H1 (cell line): ENCODE measurements at regions not wholly inside any gene's neighbourhood (a gene's known extent, or its start where the extent isn't known, plus 50 kb on each side); places are given as distances from the start of the nearest gene placed in this dataset.

Source experiments
- CTCF ChIA-PET: fragments of 300-600 bp; sonication (Branson Sonifier 250); formaldehyde crosslinking; loops from one replicate; lab custom pipeline; 2021; ENCODE audit not compliant: partially characterized antibody; lab: Charles Lee
- POLR2A ChIA-PET: fragments of 300-600 bp; sonication (Branson Sonifier 250); formaldehyde crosslinking; loops from one replicate; lab custom pipeline; 2021; ENCODE audit warnings: inconsistent platforms; ENCODE audit not compliant: partially characterized antibody; lab: Charles Lee
- DNase-seq, 2 experiments: peaks; one replicate each; pipeline versions ENCODE4 v3.0.0 to v3.0.0-alpha.2; 2010 to 2022; ENCODE audit warnings: low spot score in 2 of 2, low read depth in 1 of 2, mixed read lengths in 1 of 2
- FAIRE-seq: peaks from 2 replicates; lab custom pipeline; 2011; peaks lifted over from hg19 to GRCh38; lab: Jason Lieb, UNC
- H2AFZ ChIP-seq: 2 replicates; pipeline ENCODE4 v1.8.1; 2012; ENCODE audit warnings: low read length, inconsistent platforms
- H2AK5ac ChIP-seq: 2 replicates; pipeline ENCODE4 v1.6.1; 2013; ENCODE audit warnings: low read depth, low read length
- H2BK120ac ChIP-seq: replicated peaks from 2 replicates; pipeline ENCODE3; 2013; ENCODE audit warnings: low read depth, low read length, inconsistent platforms
- H2BK12ac ChIP-seq: 2 replicates; pipeline ENCODE4 v1.6.1; 2013; ENCODE audit warnings: low read depth, low read length
- H2BK15ac ChIP-seq: 2 replicates; pipeline ENCODE4 v1.6.1; 2013; ENCODE audit warnings: low read length
- H2BK20ac ChIP-seq: 2 replicates; pipeline ENCODE4 v1.6.1; 2013; ENCODE audit warnings: low read length
- H2BK5ac ChIP-seq: 2 replicates; pipeline ENCODE4 v1.6.1; 2013; ENCODE audit warnings: low read depth, low read length
- H3K14ac ChIP-seq: 2 replicates; pipeline ENCODE4 v1.6.1; 2013; ENCODE audit warnings: inconsistent platforms; ENCODE audit not compliant: insufficient read length
- H3K18ac ChIP-seq: 2 replicates; pipeline ENCODE4 v1.6.1; 2013; ENCODE audit warnings: low read length; ENCODE audit errors: extremely low read depth
- H3K23ac ChIP-seq: 2 replicates; pipeline ENCODE4 v1.6.1; 2013; ENCODE audit warnings: inconsistent platforms; ENCODE audit not compliant: insufficient read length
- H3K23me2 ChIP-seq: 2 replicates; pipeline ENCODE4 v1.6.1; 2013; ENCODE audit warnings: low read depth, low read length
- H3K27ac ChIP-seq: 2 replicates; pipeline ENCODE4 v1.6.1; 2011; ENCODE audit warnings: low read depth, low read length, inconsistent platforms
- H3K27me3 ChIP-seq, 4 experiments: replicated peaks in 1 of 4; 1 replicate in 1 of 4; 2 replicates in 3 of 4; pipeline versions ENCODE4 v1.6.1 to v1.8.1; 2011 to 2013; ENCODE audit warnings: low read length in 3 of 4, mild to moderate bottlenecking in 3 of 4, inconsistent platforms in 2 of 4, mixed read lengths in 2 of 4, moderate library complexity in 1 of 4; ENCODE audit not compliant: control insufficient read depth in 3 of 4, insufficient read depth in 3 of 4; ENCODE audit errors: extremely low read depth in 1 of 4
- H3K36me3 ChIP-seq, 4 experiments: 2 replicates each; pipeline versions ENCODE4 v1.6.1 to v1.8.1; 2011 to 2013; ENCODE audit warnings: mild to moderate bottlenecking in 4 of 4, low read length in 3 of 4, moderate library complexity in 2 of 4, control low read depth in 1 of 4, inconsistent platforms in 1 of 4; ENCODE audit not compliant: insufficient read depth in 4 of 4, control insufficient read depth in 2 of 4
- H3K4ac ChIP-seq: replicated peaks from 2 replicates; pipeline ENCODE3; 2013; ENCODE audit warnings: low read length, low read depth, mixed read lengths, inconsistent platforms; ENCODE audit not compliant: insufficient read length
- H3K4me1 ChIP-seq, 4 experiments: replicated peaks in 1 of 4; 1 replicate in 1 of 4; 2 replicates in 3 of 4; pipeline versions ENCODE4 v1.6.1 to v1.8.1; 2011 to 2013; ENCODE audit warnings: low read length in 3 of 4, inconsistent platforms in 2 of 4, mixed read lengths in 1 of 4; ENCODE audit not compliant: insufficient read depth in 4 of 4, control insufficient read depth in 3 of 4
- H3K4me2 ChIP-seq, 2 experiments: 2 replicates each; pipeline versions ENCODE4 v1.6.1 to v1.8.1; 2011 to 2013; ENCODE audit warnings: low read depth in 2 of 2, low read length in 2 of 2, control low read depth in 1 of 2, inconsistent platforms in 1 of 2, mild to moderate bottlenecking in 1 of 2; ENCODE audit not compliant: insufficient read depth in 1 of 2
- H3K4me3 ChIP-seq, 4 experiments: fragments of 200-600, 300-600 bp in 1 of 4; sonication (generic), shearing (Covaris generic), sonication (Bioruptor Twin) in 1 of 4; 2 replicates each; pipeline versions ENCODE4 v1.5.1 to v1.8.1; 2011 to 2016; ENCODE audit warnings: low read length in 4 of 4, low read depth in 3 of 4, control low read depth in 2 of 4, inconsistent platforms in 2 of 4, mild to moderate bottlenecking in 2 of 4, mixed read lengths in 1 of 4, moderate library complexity in 1 of 4; ENCODE audit not compliant: insufficient read depth in 2 of 4; ENCODE audit errors: extremely low read depth in 1 of 4
- H3K56ac ChIP-seq: replicated peaks from 2 replicates; pipeline ENCODE3; 2013; ENCODE audit warnings: low read depth, mild to moderate bottlenecking, mixed read lengths, low read length, inconsistent platforms; ENCODE audit not compliant: insufficient read length
- H3K79me1 ChIP-seq: 2 replicates; pipeline ENCODE4 v1.6.1; 2013; ENCODE audit warnings: low read depth, low read length, control low read depth
- H3K79me2 ChIP-seq, 2 experiments: 2 replicates each; pipeline versions ENCODE4 v1.6.1 to v1.8.1; 2012 to 2013; ENCODE audit warnings: low read length in 2 of 2, mild to moderate bottlenecking in 2 of 2, inconsistent platforms in 1 of 2; ENCODE audit not compliant: insufficient read depth in 2 of 2, control insufficient read depth in 1 of 2
- H3K9ac ChIP-seq, 4 experiments: replicated peaks in 1 of 4; 1 replicate in 1 of 4; 2 replicates in 3 of 4; pipeline versions ENCODE4 v1.6.1 to v1.8.1; 2011 to 2013; ENCODE audit warnings: low read depth in 3 of 4, low read length in 3 of 4, control low read depth in 2 of 4, mild to moderate bottlenecking in 2 of 4, moderate library complexity in 2 of 4, inconsistent platforms in 1 of 4; ENCODE audit errors: extremely low read depth in 1 of 4
- H3K9me3 ChIP-seq, 2 experiments: 2 replicates each; pipeline versions ENCODE4 v1.6.1 to v1.8.1; 2012 to 2013; ENCODE audit warnings: mild to moderate bottlenecking in 2 of 2, moderate library complexity in 2 of 2, control low read depth in 1 of 2, inconsistent platforms in 1 of 2, low read depth in 1 of 2, low read length in 1 of 2, mixed read lengths in 1 of 2; ENCODE audit not compliant: insufficient read depth in 2 of 2
- H4K20me1 ChIP-seq, 2 experiments: replicated peaks in 1 of 2; 2 replicates each; pipeline versions ENCODE3 to v1.8.1; 2011 to 2013; ENCODE audit warnings: inconsistent platforms in 2 of 2, low read length in 2 of 2, mild to moderate bottlenecking in 1 of 2; ENCODE audit not compliant: insufficient read depth in 2 of 2, control insufficient read depth in 1 of 2
- H4K5ac ChIP-seq: 2 replicates; pipeline ENCODE4 v1.6.1; 2013; ENCODE audit warnings: low read length, low read depth, mixed read lengths, inconsistent platforms; ENCODE audit not compliant: insufficient read length
- H4K8ac ChIP-seq: 2 replicates; pipeline ENCODE4 v1.8.0; 2013; ENCODE audit warnings: mild to moderate bottlenecking, moderate library complexity, low read length, inconsistent platforms; ENCODE audit not compliant: insufficient read depth; ENCODE audit errors: extremely low read depth
- H4K91ac ChIP-seq: replicated peaks from 2 replicates; pipeline ENCODE3; 2013; ENCODE audit warnings: low read length, mixed read lengths, inconsistent platforms; ENCODE audit not compliant: insufficient read length
- CHD2 ChIP-seq: IDR thresholded peaks from 2 replicates; pipeline ENCODE4 v1.6.1; 2012; ENCODE audit warnings: low read length, improper control_type of control experiment
- EGR1 ChIP-seq: IDR thresholded peaks from 2 replicates; pipeline ENCODE4 v1.6.1; 2011; ENCODE audit warnings: low read depth, low read length, borderline replicate concordance
- WGBS, 2 experiments: shearing (Covaris generic) in 1 of 2; methylation state at CpG; one replicate each; pipeline versions ENCODE4 v1.1.6 to v1.1.7; 2013 to 2015; ENCODE audit warnings: low lambda C conversion rate in 2 of 2, mixed read lengths in 2 of 2, inconsistent platforms in 1 of 2, low coverage in 1 of 2, missing lambda C conversion rate in 1 of 2; ENCODE audit not compliant: insufficient replicate concordance in 2 of 2, insufficient coverage in 1 of 2, insufficient read length in 1 of 2; ENCODE audit errors: extremely low coverage in 1 of 2, missing lambda C conversion rate in 1 of 2; 5-methylcytosine and 5-hydroxymethylcytosine counted together

GRCh38 chr2:180599804-180600203 lies 380.6 kb upstream of the UBE2E3 start:
- WGBS, 2 experiments: 95% methylated on average over 4 of the region's 4 CpGs; no CpG with 5 or more reads in 1 of the 2 experiments
- Histone ChIP-seq H2AFZ (no peak overlapping the region), H2BK15ac (no peak overlapping the region), H3K56ac (no peak overlapping the region), H2BK12ac (no peak overlapping the region), H3K36me3 (no peaks in the 10 kb centered on the region), H4K91ac (no peak overlapping the region), H3K4ac (no peak overlapping the region), H3K79me2 (no peaks in the 10 kb centered on the region), H3K4me1 (peaks cover 0 to 2% (median 0%) of the 10 kb centered on the region in 4 experiments; a peak in 1 of 7 replicates), H3K27ac (no peak overlapping the region), H3K18ac (no peak overlapping the region), H3K14ac (no peak overlapping the region), H3K4me2 (no peak overlapping the region), H2BK5ac (no peak overlapping the region), H2AK5ac (no peak overlapping the region), H4K8ac (no peak overlapping the region; the same call in 1 of the 2 replicates), H2BK120ac (no peak overlapping the region), H3K23ac (no peak overlapping the region), H3K23me2 (no peaks in the 10 kb centered on the region), H3K79me1 (no peaks in the 10 kb centered on the region), H3K9ac (no peak overlapping the region), H3K9me3 (no peaks in the 10 kb centered on the region), H3K4me3 (no peak overlapping the region), H4K20me1 (no peaks in the 10 kb centered on the region), H2BK20ac (no peak overlapping the region), H3K27me3 (no peaks in the 10 kb centered on the region), H4K5ac (no peak overlapping the region)
- ChIA-PET POLR2A (no interaction called here), CTCF (interaction anchor here (1.3 kb wide), 1 partner anchor 474 kb away, joined by 4 read pairs; no protein-coding TSS in a partner anchor)
- FAIRE-seq: no peak
- DNase-seq: no peak
- TF ChIP-seq CHD2 (no peak), EGR1 (no peak)
